DND-41 (cell line): ENCODE measurements at regions not wholly inside any gene's neighbourhood (a gene's known extent, or its start where the extent isn't known, plus 50 kb on each side); places are given as distances from the start of the nearest gene placed in this dataset.

Source experiments
- CTCF ChIP-seq: IDR thresholded peaks from 2 replicates; pipeline ENCODE4 v1.5.1; 2012; ENCODE audit warnings: borderline replicate concordance, low read length, moderate library complexity, mild to moderate bottlenecking; ENCODE audit not compliant: poor library complexity, severe bottlenecking; ENCODE audit errors: extremely low read depth
- EZH2 ChIP-seq: IDR thresholded peaks from 3 replicates; pipeline ENCODE4 v1.6.1; 2012; ENCODE audit warnings: borderline replicate concordance, low read depth, mild to moderate bottlenecking, moderate library complexity, low read length, inconsistent platforms; ENCODE audit not compliant: severe bottlenecking

- TF ChIP-seq CTCF (no peak), EZH2 (no peak)
Measured at GRCh38 chr1:242690849-242691609, 166.5 kb upstream of the PLD5 start.
